HUES6 (cell line): ENCODE measurements at regions not wholly inside any gene's neighbourhood (a gene's known extent, or its start where the extent isn't known, plus 50 kb on each side); places are given as distances from the start of the nearest gene placed in this dataset.
"Not testable (repeated sequence)": the region's sequence is repeated elsewhere in the genome, so short reads cannot be mapped to it uniquely, and the experiment has no call there.

Source experiments
- H3K27ac ChIP-seq: 2 replicates; pipeline ENCODE4 v1.7.0; 2013; ENCODE audit warnings: low read depth, mild to moderate bottlenecking, low read length, inconsistent platforms
- H3K27me3 ChIP-seq: 2 replicates; pipeline ENCODE4 v1.6.1; 2013; ENCODE audit warnings: low read length; ENCODE audit not compliant: control insufficient read depth, insufficient read depth
- H3K36me3 ChIP-seq: 2 replicates; pipeline ENCODE4 v1.6.1; 2013; ENCODE audit warnings: low read length; ENCODE audit not compliant: control insufficient read depth, insufficient read depth
- H3K4me1 ChIP-seq: 2 replicates; pipeline ENCODE4 v1.6.1; 2013; ENCODE audit warnings: low read length; ENCODE audit not compliant: control insufficient read depth, insufficient read depth
- H3K4me3 ChIP-seq: 2 replicates; pipeline ENCODE4 v1.5.1; 2013; ENCODE audit warnings: low read depth, low read length
- H3K9ac ChIP-seq: one replicate; pipeline ENCODE4 v1.6.1; 2013; ENCODE audit warnings: mild to moderate bottlenecking, low read length
- H3K9me3 ChIP-seq: 2 replicates; pipeline ENCODE4 v1.6.1; 2013; ENCODE audit warnings: low read depth, low read length; ENCODE audit not compliant: control insufficient read depth, insufficient read depth

DNA sequence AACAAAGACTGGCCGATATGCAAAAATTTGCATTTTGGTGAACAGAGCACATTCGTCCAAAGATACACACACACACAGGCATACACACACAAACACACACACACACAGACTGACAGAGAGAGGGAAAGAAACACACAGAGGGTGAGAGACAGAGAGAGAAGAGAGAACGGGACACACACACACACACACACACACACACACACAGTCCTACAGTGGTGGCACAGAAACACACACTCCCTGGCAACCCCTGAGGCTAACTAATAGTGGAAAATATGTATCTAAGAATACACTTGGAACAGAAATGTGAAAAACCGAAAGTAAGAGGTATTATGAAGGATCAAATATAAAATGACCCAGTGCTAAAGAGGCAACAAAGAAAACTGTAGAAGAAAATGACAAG, 919.9 kb upstream of the DEFB115 start:
- H3K36me3 ChIP-seq, H3K4me3 ChIP-seq, H3K9ac ChIP-seq, H3K27me3 ChIP-seq, H3K4me1 ChIP-seq, H3K9me3 ChIP-seq, H3K27ac ChIP-seq: not testable (repeated sequence)

DNA sequence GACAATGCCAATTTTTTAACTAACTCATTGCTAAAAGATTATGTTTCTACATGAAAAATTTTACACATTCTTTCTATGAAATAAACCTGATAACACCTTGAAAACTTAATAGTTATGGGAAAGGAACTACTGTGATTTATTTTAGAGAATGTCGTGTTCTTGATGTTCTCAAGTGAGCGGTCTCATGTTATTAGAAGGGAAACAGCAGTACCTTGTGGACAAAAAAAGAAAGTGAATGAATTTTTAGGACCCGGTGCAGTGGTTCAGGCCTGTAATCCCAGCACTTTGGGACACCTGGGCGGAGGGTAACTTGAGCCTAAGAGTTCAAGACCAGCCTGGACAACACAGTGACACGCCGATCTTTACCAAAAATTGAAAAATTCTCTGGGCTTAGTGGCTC, 908.5 kb upstream of the DEFB115 start:
- not testable (repeated sequence) for H3K9ac ChIP-seq, H3K9me3 ChIP-seq, H3K4me3 ChIP-seq, H3K4me1 ChIP-seq, H3K27me3 ChIP-seq, H3K36me3 ChIP-seq, H3K27ac ChIP-seq

DNA sequence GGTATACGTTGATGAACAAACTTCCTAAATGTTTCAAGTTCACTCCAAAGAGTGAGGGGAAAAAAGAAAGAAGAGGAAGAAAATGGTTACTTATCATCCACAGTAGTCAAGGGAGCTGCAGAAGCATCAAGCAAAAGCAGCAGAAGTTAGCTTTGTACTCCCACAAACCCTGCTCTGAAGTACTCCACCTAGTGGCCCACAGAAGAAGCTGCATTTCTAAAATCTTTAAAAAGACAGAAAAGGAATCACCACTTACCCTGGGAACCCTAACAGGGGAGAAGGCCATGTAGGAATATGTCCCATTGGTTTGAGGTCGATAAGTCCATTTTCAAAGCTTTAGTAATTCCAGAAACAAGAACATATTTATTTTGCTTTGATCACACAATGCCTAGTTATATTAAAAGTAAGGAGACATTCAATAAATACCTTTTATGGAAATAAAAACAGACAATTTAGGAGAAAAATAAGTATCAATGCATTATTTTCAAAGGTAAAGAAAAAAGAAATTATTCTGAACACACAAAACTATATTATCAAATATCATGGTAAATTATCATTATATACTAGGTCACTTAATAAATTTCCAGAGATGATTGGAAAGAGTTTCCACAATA, 900.5 kb upstream of the DEFB115 start:
- H3K9ac ChIP-seq, H3K27ac ChIP-seq, H3K36me3 ChIP-seq, H3K4me3 ChIP-seq, H3K4me1 ChIP-seq, H3K27me3 ChIP-seq, H3K9me3 ChIP-seq: not testable (repeated sequence)

DNA sequence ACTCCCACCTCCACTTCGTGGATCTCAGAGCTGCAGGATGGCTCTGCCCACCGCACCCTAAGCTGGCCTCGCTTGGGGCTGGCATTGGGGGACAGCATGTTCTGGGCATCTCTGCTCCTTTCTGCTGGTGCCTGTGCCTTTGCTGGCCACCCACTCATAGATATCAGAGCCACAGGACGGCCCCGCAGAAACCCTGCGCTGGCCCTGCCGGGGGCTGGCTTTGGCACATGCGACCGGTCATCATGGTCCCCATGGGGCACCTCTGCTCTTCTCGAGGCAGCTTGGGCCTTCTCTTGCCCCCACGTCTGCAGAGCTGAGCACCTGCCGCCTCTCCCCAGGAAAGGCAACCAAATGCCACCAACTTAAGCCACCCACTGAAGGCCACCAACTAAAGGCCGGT, 895.7 kb upstream of the DEFB115 start:
- H3K4me3 ChIP-seq, H3K4me1 ChIP-seq, H3K36me3 ChIP-seq, H3K27ac ChIP-seq, H3K27me3 ChIP-seq, H3K9ac ChIP-seq: not testable (repeated sequence)
- H3K9me3 ChIP-seq: peaks cover 13% of the 10 kb centered on the region; the same call in 1 of the 2 replicates

DNA sequence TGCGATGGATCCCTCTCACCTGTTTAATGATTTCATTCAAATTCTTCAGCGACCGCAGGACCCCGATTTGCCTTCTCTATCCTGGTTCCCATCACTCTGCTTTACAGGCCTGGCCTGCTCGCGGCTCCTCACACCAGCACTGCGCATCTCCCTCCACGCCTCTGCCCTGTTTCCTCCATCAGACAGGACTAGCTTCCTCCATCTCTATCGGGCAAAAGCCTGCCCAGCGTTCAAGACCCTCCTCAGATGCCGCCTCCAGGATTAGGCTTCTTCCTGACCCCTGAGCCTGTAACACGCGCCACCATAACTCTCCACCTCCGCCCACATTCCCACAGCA, 881.1 kb upstream of the DEFB115 start:
- H3K4me1 ChIP-seq, H3K9ac ChIP-seq: not testable (repeated sequence)

DNA sequence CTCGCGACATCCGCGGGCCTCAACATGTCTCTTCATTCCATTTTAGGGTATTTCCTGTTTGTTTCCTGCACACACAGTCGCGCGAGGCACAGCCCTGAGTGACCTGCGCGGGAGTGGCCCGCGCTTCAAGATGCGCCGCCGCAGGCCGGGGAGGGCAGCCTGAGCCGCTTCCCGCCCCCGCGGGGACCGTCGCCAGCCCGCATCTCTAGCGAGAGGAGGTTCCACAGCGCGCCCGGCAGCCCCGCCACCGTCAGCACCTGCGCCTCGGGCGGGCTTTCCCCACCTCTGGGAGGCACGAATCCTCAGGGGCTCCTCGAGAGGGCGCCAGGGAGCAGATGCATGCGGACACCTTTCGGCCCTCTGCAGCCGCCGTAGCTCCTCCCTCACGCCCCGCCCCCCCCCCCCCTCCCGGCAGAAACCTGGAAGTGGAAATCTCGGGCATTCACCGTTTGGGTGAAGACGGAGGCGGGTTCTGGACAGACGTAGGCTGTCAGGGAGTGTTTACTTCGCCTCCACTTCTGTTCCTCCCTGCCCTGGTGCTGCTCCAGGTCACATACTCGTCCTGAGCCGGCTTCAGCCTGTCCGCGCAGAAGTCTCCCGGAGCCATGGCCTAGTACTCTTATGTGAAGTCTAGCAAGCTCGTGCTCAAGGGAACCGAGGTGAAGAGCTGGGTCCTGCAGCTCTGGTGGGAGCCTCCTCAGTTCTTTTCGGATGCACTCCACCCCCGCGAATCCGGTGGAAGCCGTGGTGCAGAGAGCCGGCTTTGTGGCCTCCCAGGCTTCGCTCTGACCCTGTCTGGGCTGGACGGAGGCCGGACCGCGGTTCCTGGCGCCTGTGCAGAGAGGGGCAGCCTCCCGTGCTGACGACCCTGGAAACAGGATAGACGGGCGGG, 880.5 kb upstream of the DEFB115 start:
- Histone ChIP-seq H3K36me3 (no peaks in the 10 kb centered on the region), H3K9ac (peak overlapping the region; percentile 66), H3K9me3 (peaks cover 19% of the 10 kb centered on the region; the same call in 1 of the 2 replicates), H3K27ac (no peak overlapping the region), H3K27me3 (no peaks in the 10 kb centered on the region), H3K4me1 (no peaks in the 10 kb centered on the region), H3K4me3 (peak overlapping the region; percentile 75)

More for the DNA sequence above, 881.1 kb upstream of the DEFB115 start:
- peak overlapping the region; percentile 49 for H3K4me3 ChIP-seq
- not testable (repeated sequence) for H3K36me3 ChIP-seq, H3K27me3 ChIP-seq, H3K27ac ChIP-seq
- H3K9me3 ChIP-seq: peaks cover 19% of the 10 kb centered on the region; the same call in 1 of the 2 replicates

DNA sequence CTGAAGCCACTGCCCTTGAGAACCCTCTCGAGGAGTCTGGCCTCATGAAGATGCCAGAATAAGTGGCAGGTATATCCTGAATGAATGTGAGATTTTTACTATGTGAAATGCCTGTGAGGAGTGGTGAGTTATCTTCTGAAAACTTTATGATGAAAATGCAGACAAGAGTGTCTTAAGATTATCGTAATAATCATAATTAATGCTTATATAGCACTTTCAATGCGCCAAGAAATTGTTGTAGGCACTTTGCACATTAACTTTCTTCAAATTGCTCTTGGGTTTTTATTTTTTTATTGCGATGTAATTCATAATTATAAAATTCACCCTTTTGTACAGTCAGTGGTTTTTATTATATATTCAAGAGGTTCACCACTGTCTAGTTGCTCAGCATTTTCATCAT, 879.1 kb upstream of the DEFB115 start:
- not testable (repeated sequence) for H3K4me3 ChIP-seq, H3K27ac ChIP-seq

DNA sequence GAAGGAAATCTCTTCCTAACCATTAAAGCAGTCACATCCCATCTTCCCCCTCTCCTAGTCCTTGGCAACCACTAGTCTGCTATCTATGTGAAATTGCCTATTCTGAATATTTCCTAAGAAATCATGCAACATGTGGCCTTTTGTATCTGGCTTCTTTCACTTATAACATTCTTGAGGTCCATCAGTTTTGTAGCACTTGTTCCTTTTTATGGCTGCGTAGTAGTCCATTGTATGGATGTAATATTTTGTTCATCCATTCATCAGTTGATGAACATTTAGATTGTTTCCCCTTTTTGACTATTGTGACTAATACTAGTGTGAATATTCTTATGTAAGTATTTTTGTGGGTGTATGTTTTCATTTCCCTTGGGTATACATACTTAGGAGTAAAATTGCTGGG, 878.7 kb upstream of the DEFB115 start:
- not testable (repeated sequence) for H3K4me3 ChIP-seq, H3K27ac ChIP-seq

More for the DNA sequence above, 879.1 kb upstream of the DEFB115 start:
- H3K36me3 ChIP-seq, H3K27me3 ChIP-seq, H3K9ac ChIP-seq, H3K4me1 ChIP-seq: not testable (repeated sequence)
- peaks cover 18% of the 10 kb centered on the region; the same call in 1 of the 2 replicates for H3K9me3 ChIP-seq

DNA sequence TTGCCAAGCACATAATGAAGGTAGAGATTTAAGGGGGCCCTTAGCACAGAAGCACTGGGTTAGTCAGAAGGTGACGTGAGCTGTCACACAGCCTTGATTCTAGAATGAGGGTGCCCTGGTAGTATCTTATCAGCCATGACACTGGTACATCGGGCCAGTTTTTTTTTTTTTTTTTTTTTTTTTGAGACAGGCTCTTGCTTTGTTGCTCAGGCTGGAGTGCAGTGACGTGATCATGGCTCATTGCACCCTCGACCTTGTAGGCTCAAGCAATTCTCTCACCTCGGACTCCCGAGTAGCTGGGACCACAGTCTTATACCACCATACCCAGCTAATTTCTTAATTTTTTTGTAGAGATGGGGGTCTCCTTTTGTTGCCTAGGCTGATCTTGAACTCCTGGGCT, 872.6 kb upstream of the DEFB115 start:
- not testable (repeated sequence) for H3K9me3 ChIP-seq, H3K9ac ChIP-seq, H3K36me3 ChIP-seq, H3K4me1 ChIP-seq, H3K4me3 ChIP-seq, H3K27me3 ChIP-seq, H3K27ac ChIP-seq

More for the DNA sequence above, 878.7 kb upstream of the DEFB115 start:
- peaks cover 15% of the 10 kb centered on the region; the same call in 1 of the 2 replicates for H3K9me3 ChIP-seq
- H3K36me3 ChIP-seq, H3K9ac ChIP-seq, H3K27me3 ChIP-seq, H3K4me1 ChIP-seq: not testable (repeated sequence)

DNA sequence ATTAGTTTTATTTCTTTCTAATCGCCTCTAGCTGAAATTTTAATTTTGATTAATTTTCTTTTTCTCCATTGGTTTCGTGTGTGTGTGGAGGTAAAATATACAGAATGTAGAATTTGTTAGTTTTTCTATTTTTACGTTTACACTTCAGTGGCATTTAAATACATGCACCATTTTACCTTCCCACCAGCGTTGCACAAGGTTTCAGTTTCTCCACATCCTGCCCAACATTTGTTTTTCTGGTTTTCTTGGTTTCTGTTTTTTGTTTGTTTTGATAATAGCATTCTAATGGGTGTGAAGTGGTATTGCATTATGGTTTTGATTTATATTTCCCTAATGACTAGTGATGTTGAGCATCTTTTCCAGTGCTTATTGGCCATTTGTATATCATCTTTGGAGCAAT, 871.4 kb upstream of the DEFB115 start:
- not testable (repeated sequence) for H3K4me1 ChIP-seq, H3K36me3 ChIP-seq, H3K27ac ChIP-seq, H3K27me3 ChIP-seq, H3K4me3 ChIP-seq, H3K9ac ChIP-seq, H3K9me3 ChIP-seq

DNA sequence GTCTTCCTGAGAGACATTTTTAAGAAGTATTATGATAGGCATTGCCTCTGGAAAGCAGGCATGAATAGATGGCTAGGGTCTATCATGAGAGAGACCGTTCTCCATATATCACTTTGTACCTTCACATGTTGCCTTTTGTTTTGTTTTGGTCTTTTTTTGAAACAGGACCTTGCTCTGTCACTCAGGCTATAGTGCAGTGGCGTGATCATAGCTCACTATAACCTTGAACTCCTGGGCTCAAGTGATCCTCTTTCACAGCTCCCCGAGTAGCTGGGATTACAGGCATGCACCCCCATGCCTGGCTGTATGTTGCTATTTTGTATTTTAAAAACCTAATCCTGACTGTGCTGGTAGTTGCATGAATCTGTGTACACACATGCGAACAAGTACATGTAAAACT, 869.6 kb upstream of the DEFB115 start:
- not testable (repeated sequence) for H3K4me3 ChIP-seq, H3K4me1 ChIP-seq, H3K9ac ChIP-seq, H3K27ac ChIP-seq, H3K27me3 ChIP-seq, H3K9me3 ChIP-seq, H3K36me3 ChIP-seq
